NCI-H2171 treated with DMSO at 0.1 percent for 48 hours (cell line): ENCODE measurements at regions not wholly inside any gene's neighbourhood (a gene's known extent, or its start where the extent isn't known, plus 50 kb on each side); places are given as distances from the start of the nearest gene placed in this dataset.
"Not testable (repeated sequence)": the region's sequence is repeated elsewhere in the genome, so short reads cannot be mapped to it uniquely, and the experiment has no call there.

Experiments used
- DNase-seq: peaks from one replicate; lab custom pipeline; 2025; lab: John Stamatoyannopoulos, UW

DNA sequence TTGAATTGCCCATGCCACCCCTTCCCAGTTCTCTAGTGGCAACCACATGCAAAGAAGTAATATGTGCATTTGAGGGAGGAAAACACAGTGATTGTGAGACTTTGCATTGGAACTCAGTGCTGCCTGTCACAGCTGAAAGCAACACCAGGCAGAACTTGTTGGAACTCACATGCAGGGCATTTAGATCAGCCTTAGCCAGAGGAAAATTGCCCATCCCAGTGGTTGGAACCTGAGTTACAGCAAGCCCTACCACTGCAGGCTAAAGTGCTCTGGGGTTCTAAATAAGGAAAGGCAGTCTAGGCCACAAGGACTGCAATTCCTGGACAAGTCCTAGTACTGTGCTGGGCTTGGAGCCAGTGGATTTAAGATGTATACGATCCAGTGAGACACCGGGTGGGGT is 245.3 kb upstream of the UFL1 start:
- no peak for DNase-seq

DNA sequence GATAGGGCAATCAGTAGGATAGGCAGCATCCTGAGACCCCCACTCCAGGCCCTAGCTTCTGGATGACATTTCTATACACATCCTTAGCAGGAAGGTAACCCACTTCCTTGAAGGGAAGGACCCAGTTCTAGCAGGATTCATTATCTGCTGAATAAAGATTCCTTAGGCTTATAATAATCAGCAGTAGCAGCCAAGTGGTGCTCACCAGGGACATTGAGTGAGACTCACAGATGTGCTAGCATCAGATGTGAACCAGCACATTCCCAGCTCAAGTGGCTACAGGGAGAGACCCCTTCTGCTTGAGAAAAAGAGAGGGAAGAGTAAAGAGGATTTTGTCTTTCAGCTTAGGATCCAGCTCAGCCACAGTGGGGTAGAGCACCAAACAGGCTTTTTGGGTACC is 244.8 kb upstream of the UFL1 start:
- DNase-seq, result no peak

DNA sequence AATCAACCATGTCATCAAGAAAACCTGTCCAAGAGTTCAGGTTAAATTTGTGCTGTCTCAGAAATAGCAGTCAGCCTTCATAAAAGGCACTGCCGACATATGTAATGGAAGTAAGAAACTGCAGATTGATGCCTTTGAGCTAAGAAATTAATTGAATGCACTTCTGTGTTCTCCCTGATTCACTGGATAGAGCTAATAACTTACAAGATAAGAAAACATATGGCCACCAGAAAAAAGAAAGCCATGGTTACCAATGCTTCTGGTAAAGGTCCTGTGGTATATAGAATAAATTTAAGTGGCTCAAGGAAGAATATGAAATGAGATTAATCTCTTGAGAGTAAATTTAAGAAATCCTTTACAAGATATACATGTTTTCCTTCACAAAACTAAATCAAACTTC is 242.5 kb upstream of the UFL1 start:
- DNase-seq, result no peak

DNA sequence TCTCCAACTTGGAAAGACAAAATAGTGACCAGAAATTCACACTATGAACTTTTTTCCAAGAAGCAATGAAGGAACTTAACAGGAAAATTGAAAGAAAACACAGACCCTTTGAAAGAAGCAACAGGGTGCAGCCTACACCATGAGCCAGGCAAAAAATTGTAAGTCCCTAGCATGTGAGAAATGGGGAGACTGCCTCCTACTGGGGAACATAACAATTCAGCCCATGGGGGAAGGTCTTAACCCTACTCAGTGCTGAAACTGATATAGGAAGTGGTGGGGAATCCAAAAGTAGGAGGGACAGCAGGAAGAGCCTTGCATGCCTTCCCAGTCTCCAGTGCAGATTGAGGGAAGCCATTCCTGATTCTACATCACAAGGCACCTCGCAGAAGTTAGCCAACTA is 235.1 kb upstream of the UFL1 start:
- no peak for DNase-seq

DNA sequence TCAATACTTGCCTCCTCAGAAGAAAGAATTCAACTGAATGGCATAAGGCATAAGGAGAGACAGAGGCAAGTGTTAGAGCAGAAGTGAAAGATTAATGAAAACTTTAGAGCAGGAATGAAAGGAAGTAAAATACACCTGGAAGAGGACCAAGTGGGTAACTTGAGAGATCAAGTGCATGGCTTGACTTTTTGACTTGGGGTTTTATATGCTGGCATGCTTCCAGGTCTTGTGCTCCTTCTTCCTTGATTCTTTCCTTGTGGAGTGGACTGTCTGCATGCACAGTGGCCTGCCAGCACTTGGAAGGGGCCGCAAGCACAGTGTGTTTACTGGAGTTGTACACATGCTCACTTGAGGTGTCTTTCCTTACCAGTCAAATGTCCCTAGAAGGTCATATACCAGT is 222.1 kb upstream of the UFL1 start:
- peak; percentile 32 for DNase-seq

DNA sequence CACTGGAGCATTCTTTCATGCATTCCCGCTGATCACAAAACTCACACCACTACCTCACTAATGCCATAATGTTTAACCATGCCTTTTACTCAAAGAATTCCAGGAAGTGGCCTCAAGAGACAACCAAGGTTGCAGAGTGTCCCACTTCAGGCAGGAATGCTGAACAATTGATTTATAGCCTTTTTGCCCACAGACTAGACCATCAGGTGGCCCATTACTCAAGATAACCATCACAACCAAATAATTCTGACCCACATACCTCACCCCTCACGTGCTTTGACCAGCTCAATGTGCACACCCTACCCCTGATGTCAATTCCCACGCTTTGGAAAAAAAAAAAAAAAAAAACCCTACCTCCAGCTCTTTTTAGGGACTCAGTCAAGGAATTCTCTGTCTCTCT is 220.6 kb upstream of the UFL1 start:
- no peak for DNase-seq

DNA sequence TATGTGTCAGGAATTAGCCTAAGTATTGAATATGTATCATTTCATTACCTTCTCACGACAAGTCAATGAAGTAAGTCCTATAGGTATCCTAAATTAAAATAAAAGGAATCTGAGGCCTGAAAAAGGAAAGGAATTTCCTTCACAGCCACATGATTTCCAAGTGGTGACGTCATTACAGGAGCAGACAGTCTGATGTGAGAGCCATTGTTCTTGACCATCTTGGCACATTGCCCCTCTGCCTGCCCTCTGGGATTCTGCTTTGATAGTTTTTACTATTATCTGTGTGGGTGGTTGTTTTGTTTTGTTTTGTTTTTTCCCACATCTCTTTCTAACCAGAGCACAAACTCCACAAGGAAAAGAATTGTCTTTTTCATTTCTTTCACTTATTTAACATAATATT is 219.8 kb upstream of the UFL1 start:
- DNase-seq, result peak; percentile 8

DNA sequence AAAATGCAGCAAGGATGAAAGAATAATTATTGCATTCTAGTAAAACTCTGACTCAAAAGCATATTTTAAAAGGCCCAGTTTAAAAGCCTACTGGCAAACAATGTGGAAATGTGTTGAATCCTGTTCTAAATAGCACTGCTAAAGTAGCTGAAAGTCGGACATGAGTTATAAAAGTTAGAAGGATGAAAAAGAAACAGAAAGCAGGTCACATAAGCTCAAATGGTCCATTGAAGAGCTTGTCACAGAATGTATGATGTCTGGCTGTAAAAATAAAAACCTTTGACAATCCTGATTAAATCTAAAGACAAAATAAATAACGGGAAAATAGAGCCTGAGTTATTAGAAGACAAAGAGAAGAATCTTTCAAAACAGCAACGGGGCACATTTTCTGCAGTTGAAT is 218.6 kb upstream of the UFL1 start:
- DNase-seq, result no peak

DNA sequence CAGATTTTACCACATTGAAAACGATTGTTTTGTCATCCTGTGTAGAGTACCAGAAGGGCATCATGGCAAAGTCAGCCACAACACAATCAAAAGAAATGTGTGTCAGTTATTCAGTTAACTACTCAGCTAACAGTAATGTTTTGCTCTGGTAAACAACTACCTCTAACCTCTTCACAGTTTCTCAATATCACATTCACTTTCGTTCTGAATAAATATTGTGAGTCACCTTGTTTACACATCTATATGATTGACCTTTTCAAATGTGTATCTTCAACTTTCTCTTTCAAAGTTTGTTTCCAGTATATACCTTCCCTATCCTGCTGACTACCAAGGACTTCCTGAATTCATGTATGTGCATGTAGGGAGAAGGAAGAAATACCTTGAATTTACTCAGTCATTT is 216.6 kb upstream of the UFL1 start:
- no peak for DNase-seq

DNA sequence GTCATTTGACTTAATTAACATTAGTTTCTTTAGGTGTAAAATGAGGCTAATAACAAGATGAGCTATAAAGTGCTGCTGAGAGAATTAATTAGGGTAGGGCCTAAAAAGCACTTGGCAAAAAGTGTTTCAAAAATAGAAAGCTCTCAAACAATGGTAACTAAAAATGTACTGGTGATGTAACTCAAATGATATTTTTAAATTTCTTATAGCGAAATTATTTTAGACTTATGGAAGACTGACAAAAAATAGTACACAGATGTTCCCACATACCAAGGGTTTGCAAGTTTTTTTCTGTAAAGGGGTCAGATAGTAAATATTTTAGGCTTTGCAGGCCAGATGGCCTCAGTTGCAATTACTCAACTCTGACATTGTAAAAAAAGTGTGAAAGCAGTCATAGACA is 190.7 kb upstream of the UFL1 start:
- peak; percentile 55 for DNase-seq

DNA sequence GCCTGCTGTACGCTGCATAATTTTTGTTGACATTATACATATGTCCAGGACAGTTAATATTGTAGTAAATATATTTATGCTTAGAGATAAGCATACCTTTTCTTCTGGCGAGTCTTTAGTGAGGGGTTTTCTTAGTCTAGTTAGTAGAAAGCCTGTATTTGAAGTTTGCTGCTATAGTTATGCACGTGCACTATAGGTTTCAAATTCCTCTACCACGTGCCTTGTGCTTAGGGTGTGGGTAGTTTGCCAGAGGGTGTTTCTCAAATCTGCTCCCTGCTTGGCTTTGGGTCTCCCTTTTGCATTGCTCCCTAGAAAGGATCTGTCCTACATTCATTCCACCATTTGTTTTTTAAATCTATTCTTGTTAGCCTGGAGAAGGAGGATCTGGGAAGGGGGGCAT is 181.4 kb upstream of the UFL1 start:
- DNase-seq, result no peak

DNA sequence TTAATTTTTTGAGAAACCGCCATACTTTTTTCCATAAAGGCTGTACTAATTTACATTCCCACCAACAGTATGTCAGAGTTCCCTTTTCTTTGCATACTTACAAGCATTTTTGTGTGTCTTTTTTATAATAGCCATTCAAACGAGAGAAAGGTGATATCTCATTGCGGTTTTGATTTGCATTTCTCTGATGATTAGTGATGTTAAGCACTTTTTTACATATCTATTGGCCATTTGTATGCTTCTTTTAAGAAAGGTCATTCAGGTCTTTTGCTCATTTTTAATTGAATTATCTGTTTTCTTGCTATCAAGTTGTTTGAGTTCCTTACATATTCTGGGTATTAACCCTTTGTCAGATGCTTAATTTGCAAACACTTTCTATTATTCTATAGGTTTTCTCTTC is 176.1 kb upstream of the UFL1 start:
- DNase-seq, result no peak

DNA sequence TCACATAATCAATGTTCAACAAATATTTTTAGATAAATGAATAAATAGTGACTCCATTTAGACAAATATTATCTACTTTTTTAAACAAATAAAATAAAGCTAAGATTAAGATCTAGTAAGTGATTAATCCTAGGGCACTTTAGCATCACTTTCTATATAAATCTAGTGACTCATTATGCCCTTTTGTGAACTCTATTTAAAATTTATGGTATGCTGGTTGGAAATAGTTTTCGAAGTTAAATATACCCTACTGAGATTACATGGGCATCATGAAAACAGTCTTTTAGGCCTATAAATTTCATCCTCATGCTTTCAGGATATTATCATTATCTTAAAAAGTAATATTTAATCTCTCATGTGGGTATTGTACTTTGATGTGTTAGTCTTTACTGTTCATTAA is 140.4 kb upstream of the UFL1 start:
- DNase-seq, result no peak

DNA sequence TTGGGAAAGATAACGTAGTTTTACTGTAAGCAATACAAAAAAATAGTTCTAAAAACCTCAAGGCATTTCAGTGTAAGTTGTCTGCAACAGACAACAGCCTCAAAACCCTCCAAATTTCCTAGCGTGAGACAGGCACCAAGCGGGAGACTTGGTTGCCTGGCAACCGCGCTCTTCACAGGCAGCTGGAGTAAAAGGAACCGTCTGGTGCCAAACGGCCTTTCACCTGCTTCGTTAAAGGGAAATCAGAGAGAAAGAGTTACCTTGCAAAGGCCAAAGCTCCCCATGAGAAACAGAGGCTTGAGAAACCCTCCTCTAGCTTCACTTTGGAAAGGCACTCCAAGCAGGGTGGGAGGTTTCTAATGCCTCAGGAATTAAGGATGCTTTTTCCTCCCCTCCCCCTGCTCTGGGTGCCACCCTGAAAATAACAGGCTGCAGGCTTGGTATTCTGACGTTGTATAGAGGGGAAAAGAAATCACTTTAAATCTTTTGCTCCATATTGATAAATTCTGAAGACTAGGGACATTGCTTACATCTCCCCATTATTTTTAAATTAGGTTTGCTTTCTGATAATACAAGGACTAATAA is 129.7 kb upstream of the UFL1 start:
- DNase-seq, result peak; percentile 94

DNA sequence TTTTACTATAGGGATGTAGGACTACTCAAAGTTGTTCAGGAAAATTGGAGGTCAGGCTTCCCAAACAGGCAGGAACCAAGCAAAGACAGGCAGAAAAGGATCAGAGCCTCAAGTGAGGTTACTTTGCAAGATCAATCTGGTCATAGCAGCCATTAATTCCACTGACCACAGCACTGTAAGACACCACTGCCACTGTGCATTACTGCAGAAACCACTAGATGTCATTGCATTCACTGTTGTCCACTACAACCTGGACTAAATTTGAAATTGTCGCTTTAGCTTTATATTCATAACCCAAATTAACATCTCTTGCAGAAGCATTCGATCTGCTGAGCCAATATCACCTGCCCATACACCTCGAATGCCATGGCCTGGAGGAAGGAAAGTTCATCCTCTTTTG is 126.9 kb upstream of the UFL1 start:
- DNase-seq, result no peak

DNA sequence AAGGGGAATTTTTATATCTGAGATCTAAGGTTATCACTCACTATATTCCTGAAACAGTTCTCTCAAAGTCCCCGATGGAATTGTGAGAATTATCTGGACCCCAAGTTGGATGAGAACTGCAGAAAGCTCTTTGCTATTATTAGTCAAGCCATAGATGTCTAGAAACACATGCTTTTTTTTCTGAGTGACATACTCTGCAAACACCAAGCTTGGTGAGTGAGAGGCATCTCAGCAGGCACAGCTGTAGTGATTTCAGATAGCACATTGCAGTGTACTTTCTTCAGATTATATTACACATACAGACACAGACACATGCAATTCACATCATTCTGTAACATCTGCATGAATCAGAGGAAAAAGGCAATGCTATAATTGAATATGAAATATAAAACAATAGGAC is 111.1 kb upstream of the UFL1 start:
- DNase-seq, result peak; percentile 78

DNA sequence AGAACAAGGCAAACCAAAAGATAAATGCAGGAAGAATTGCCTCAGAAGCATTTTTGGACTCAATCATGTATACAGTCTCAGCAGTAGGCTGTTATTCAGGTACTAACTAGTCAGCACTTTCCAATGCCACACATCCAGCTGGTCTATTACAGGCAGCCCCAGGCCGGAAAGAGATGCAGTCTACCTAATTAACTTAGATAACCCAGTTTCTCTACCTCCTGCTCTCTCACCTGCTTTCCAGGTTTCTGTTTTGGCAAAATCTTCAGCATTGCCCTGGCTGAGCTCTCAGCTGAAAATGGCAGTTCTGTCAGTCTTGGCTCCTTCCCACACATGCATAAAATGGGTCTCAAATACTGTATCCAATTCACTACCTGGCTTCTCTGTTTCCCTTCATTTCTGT is 101.3 kb upstream of the UFL1 start:
- DNase-seq, result peak; percentile 11

DNA sequence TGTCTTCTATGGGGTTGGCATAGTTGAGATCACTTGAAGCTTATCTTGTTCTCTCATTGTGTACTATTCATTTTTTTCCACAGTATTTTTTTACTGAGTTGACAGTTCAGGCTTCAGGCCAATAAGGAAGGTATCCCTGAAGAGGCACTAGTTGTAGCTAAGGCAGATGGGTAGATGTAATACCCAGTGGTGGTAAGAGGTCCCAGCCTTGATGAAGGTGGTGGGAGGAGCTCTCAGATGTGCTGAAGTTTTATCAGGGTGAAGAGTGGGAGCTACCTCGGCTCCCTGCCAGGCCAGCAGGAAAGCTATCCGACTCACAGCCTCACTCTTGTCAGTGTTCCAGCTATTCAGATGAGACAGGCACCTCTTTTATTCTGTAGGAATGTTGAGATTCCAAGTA is 87.7 kb upstream of the UFL1 start:
- DNase-seq, result no peak

DNA sequence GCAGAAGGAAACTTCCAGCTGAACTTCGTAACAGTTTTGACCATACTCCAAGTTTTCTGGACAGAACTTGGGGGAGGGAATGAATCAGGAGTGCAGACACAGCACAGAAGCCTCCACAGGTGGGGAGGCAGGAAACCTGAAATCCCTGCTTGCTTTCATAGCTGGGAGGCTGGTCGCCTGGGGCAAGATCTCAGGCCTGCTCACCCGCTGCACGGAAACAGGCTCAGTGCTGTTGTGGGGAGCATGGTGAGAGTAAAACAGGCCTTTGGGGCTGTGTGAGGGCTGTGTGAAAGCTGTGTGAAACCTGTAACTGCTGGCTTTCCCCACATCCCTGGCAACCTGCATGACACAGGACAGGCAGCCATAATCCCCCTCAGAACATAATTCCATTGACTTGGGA is 85.2 kb upstream of the UFL1 start:
- no peak for DNase-seq

DNA sequence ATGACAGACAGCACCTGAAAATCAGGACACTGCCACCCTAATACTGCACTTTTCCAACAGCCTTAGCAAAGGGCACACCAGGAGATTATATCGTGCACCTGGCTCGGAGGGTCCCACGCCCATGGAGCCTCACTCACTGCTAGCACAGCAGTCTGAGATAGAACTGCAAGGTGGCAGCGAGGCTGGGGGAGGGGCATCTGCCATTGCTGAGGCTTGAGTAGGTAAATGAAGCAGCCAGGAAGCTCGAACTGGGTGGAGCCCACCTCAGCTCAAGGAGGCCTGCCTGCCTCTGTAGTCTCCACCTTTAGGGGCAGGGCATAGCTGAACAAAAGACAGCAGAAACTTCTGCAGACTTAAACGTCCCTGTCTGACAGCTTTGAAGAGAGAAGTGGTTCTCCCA is 84.4 kb upstream of the UFL1 start:
- not testable (repeated sequence) for DNase-seq

DNA sequence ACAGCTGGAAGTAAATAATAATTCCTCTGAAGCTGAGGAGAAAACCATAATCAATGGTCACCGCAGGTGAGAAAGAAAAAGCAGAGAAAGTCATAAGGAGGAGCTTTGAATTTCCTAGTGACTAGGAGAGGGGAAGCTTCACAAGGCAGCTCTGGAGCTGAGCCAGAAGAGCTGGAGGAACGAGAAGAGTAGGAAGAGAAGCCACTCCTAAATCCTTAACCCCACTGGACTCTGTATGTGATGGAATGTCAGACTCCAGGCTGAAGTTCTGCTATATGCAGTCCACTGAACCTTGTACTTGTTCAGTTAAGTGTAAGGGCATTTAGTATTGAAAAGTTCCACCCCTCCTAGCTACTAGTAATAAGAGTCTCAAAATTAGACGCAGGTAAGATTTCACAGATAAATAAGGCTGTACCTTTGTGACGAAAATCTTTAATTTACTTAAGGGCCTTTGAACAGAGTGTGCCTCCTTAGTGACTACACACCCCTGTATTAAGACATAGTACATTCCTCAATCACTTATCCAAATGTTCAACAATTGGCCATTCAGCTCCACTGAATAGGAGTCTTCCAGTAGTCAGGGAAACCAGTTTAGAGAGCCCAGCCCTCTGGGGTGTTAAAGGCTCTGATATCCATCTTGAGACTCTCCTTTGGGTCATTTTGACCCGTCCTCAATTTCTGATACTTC is 71.4 kb upstream of the UFL1 start:
- DNase-seq, result no peak

DNA sequence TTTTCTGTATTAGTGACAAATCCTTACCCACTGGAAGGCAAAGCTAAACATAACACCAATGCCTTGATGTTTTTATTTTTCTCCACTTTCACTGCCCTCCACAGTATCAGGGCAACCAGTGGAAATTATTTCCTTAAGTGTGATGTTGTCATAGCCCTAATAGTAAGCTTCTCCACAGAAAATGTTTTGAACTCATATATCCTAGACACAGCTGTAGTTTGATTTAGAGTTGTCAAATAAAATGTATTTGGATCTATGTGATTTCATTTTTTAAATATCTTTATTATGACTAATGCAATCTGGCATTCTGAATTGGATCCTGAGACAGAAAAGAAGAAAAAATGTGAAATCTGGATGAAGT is 70.9 kb upstream of the UFL1 start:
- no peak for DNase-seq

DNA sequence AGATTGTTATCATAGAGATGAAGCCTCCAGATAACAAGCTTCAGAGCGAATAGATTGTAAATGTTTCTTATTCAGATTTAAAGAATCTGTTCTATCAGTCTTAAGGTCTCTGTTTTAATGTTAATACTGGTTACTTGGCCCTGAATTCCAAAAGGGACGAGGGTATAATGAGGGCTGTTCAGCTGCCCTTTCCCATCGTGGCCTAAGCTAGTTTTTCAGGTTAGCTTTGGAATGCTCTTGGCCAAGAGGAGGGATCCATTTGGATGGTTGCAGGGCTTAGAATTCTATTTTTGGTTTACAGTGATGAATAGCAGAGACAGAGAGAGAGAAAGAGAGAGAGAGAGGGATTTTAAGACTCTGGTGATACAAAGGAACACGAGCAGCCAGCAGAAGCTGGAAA is 62.8 kb upstream of the UFL1 start:
- no peak for DNase-seq

DNA sequence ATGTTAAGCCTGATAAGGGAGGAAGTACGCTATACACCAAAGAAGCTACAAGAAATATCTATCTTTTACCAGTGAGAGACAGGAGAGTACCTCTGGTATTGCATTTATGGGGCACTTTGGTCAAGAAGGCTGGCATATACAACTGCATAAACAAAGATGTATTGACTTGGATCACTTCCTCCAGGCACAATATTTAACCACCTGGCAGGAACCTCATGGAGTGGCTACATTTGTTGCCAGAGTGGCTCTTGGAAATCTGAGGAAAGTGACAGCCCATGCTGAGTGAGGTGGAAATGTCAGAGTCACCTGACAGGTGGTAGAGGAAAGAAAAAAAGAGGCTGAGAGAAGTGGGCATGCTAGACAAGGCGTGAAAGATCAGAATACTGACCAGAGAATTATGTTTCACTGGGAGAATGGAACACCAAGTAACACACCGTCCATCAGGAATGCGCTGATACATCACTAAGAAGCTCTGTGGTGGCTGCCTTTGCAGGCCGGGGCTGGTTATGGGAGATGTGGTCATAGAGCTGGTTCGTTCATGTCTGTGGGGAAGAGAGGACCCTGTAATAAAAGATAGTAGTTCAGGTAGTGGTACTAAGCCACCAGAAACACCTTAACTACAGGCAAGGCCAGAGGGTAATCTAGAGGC is 61.4 kb upstream of the UFL1 start:
- peak; percentile 36 for DNase-seq
